HepG2 (cell line): ENCODE measurements at regions not wholly inside any gene's neighbourhood (a gene's known extent, or its start where the extent isn't known, plus 50 kb on each side); places are given as distances from the start of the nearest gene placed in this dataset.

Experiments used
- ATAC-seq: fragments of 200-7000 bp; cut with Tn5 transposase; 3 replicates; pipeline ENCODE4 v1.9.1; 2020; ENCODE audit warnings: mild to moderate bottlenecking, moderate library complexity
- BruUV-seq: library from RNA; stranded (reverse); fragments of 400-500 nt; replicated peaks from 2 replicates; lab custom pipeline; 2021; lab: Mats Ljungman, UMichigan
- CTCF ChIA-PET: fragments of 300-600 bp; formaldehyde crosslinking; extraction: SDS; loops from one replicate; lab custom pipeline; 2021; ENCODE audit warnings: low total read pairs, inconsistent platforms, low intra/inter-chr PET ratio; lab: Yijun Ruan, JAX
- POLR2A ChIA-PET: fragments of 350-600 bp; sonication (Branson Sonifier 250); formaldehyde crosslinking; loops from one replicate; lab custom pipeline; 2020; ENCODE audit warnings: antibody characterized with exemption, inconsistent platforms; lab: Yijun Ruan, JAX
- DNase-seq: peaks from one replicate; pipeline ENCODE4 v3.0.0-alpha.2; 2015; ENCODE audit warnings: low spot score
- FAIRE-seq: peaks from 3 replicates; lab custom pipeline; 2011; peaks lifted over from hg19 to GRCh38; lab: Jason Lieb, UNC
- H2AFZ ChIP-seq: one replicate; pipeline ENCODE4 v1.6.1; 2011; ENCODE audit warnings: low read length, inconsistent platforms
- H3K27ac ChIP-seq: fragments of 300-600 bp; 3 replicates; pipeline ENCODE4 v1.8.0; 2011; ENCODE audit warnings: mixed run types, mild to moderate bottlenecking, mixed read lengths, low read length, inconsistent platforms; ENCODE audit not compliant: insufficient read depth; ENCODE audit errors: extremely low read length
- H3K27me3 ChIP-seq, 2 experiments: fragments of 200-600 bp in 1 of 2; 2 replicates in 1 of 2; 3 replicates in 1 of 2; pipeline versions ENCODE4 v1.6.0 to v1.8.0; 2011; ENCODE audit warnings: low read length in 2 of 2, mild to moderate bottlenecking in 2 of 2, moderate library complexity in 2 of 2, inconsistent platforms in 1 of 2; ENCODE audit not compliant: insufficient read depth in 2 of 2, control insufficient read depth in 1 of 2
- H3K36me3 ChIP-seq, 2 experiments: fragments of 200-600 bp in 1 of 2; replicated peaks in 1 of 2; 2 replicates in 1 of 2; 3 replicates in 1 of 2; pipeline versions ENCODE4 v1.5.1 to v1.8.0; 2011; ENCODE audit warnings: low read length in 2 of 2, inconsistent platforms in 1 of 2; ENCODE audit not compliant: insufficient read depth in 2 of 2, control insufficient read depth in 1 of 2
- H3K4me1 ChIP-seq: 2 replicates; pipeline ENCODE4 v1.5.1; 2012; ENCODE audit warnings: low read length, inconsistent platforms; ENCODE audit not compliant: insufficient read depth
- H3K4me2 ChIP-seq: 2 replicates; pipeline ENCODE4 v1.6.0; 2011; ENCODE audit warnings: low read depth, low read length, inconsistent platforms
- H3K4me3 ChIP-seq, 3 experiments: fragments of 200-600 bp in 1 of 3; sonication (generic), shearing (Covaris generic) in 1 of 3; replicated peaks in 1 of 3; 2 replicates each; pipeline ENCODE4 v1.5.1; 2011 to 2016; ENCODE audit warnings: low read length in 3 of 3, inconsistent platforms in 2 of 3, low read depth in 2 of 3, mild to moderate bottlenecking in 2 of 3, control low read depth in 1 of 3, mixed read lengths in 1 of 3; ENCODE audit not compliant: insufficient read depth in 1 of 3
- H3K79me2 ChIP-seq: one replicate; pipeline ENCODE4 v1.6.1; 2011; ENCODE audit warnings: low read length, inconsistent platforms; ENCODE audit not compliant: insufficient read depth
- H3K9ac ChIP-seq: 2 replicates; pipeline ENCODE4 v1.6.0; 2011; ENCODE audit warnings: mild to moderate bottlenecking, low read depth, low read length, inconsistent platforms; ENCODE audit not compliant: insufficient read depth
- H3K9me3 ChIP-seq: 2 replicates; pipeline ENCODE4 v1.5.1; 2012; ENCODE audit warnings: mild to moderate bottlenecking, low read length
- H4K20me1 ChIP-seq: 2 replicates; pipeline ENCODE4 v1.6.0; 2011; ENCODE audit warnings: inconsistent platforms, mild to moderate bottlenecking, low read length, moderate library complexity; ENCODE audit not compliant: insufficient read depth
- GLI4 ChIP-seq: sonication (generic); formaldehyde crosslinking; IDR thresholded peaks from 2 replicates; pipeline ENCODE4 v1.5.1; 2020; ENCODE audit warnings: missing genetic modification reagents, mild to moderate bottlenecking, moderate library complexity, borderline replicate concordance
- MEIS1 ChIP-seq: sonication (generic); formaldehyde crosslinking; IDR thresholded peaks from 2 replicates; pipeline ENCODE4 v1.9.0; 2021; ENCODE audit warnings: mild to moderate bottlenecking, missing genetic modification reagents, moderate library complexity, borderline replicate concordance
- PCBP1 ChIP-seq: fragments of 200-400 bp; formaldehyde crosslinking; IDR thresholded peaks from 2 replicates; pipeline ENCODE4 v1.6.1; 2017; ENCODE audit warnings: mild to moderate bottlenecking, low read depth, low read length, borderline replicate concordance
- RARA ChIP-seq: IDR thresholded peaks from 2 replicates; pipeline ENCODE4 v1.6.1; 2016; ENCODE audit warnings: missing genetic modification reagents, missing compliant biosample characterization
- SCMH1 ChIP-seq: sonication (generic); formaldehyde crosslinking; IDR thresholded peaks from 2 replicates; pipeline ENCODE4 v1.9.0; 2021; ENCODE audit warnings: missing genetic modification reagents, mild to moderate bottlenecking, borderline replicate concordance
- SP2 ChIP-seq: sonication (generic); formaldehyde crosslinking; IDR thresholded peaks from 2 replicates; pipeline ENCODE4 v1.5.1; 2020; ENCODE audit warnings: mild to moderate bottlenecking, missing genetic modification reagents
- THYN1 ChIP-seq: sonication (generic); formaldehyde crosslinking; IDR thresholded peaks from 2 replicates; pipeline ENCODE4 v1.8.1; 2023; ENCODE audit warnings: low read depth, mild to moderate bottlenecking, moderate library complexity, missing genetic modification reagents, borderline replicate concordance
- U2AF1 ChIP-seq: fragments of 200-400 bp; formaldehyde crosslinking; optimal IDR thresholded peaks from 2 replicates; pipeline ENCODE3; 2017; ENCODE audit warnings: mild to moderate bottlenecking, low read depth, low read length
- YEATS2 ChIP-seq: sonication (generic); formaldehyde crosslinking; IDR thresholded peaks from 2 replicates; pipeline ENCODE4 v1.4.0; 2020; ENCODE audit warnings: missing genetic modification reagents, borderline replicate concordance
- ZMYM4 ChIP-seq: sonication (generic); formaldehyde crosslinking; IDR thresholded peaks from 2 replicates; pipeline ENCODE4 v1.8.1; 2023; ENCODE audit warnings: mild to moderate bottlenecking, missing genetic modification reagents
- ZNF225 ChIP-seq: sonication (generic); formaldehyde crosslinking; IDR thresholded peaks from 2 replicates; pipeline ENCODE4 v1.4.0; 2020; ENCODE audit warnings: mild to moderate bottlenecking, missing genetic modification reagents
- ZNF616 ChIP-seq: sonication (generic); formaldehyde crosslinking; IDR thresholded peaks from 2 replicates; pipeline ENCODE4 v1.5.0; 2020; ENCODE audit warnings: low read depth, mild to moderate bottlenecking, missing genetic modification reagents
- ZNF775 ChIP-seq: sonication (generic); formaldehyde crosslinking; IDR thresholded peaks from 2 replicates; pipeline ENCODE4 v1.4.0; 2020; ENCODE audit warnings: missing genetic modification reagents, mild to moderate bottlenecking, moderate library complexity, borderline replicate concordance
- WGBS: methylation state at CpG from one replicate; pipeline ENCODE4 v1.1.6; 2017; ENCODE audit warnings: low lambda C conversion rate; 5-methylcytosine and 5-hydroxymethylcytosine counted together
- in situ Hi-C: cut with HindIII; loops from 2 replicates; pipeline ENCODE4 v1.10.0; 2017; ENCODE audit warnings: low pct_unique_long_range_greater_than_20kb; ENCODE audit not compliant: extremely low pct_ligation_motif_present
- intact Hi-C: fragments of 100-400 bp; cut with micrococcal nuclease; formaldehyde crosslinking; loops from one replicate; pipeline ENCODE4 v1.10.0; 2022; ENCODE audit not compliant: unreplicated experiment
- TF ChIP-seq, protein P1 (sequence below): sonication (generic); formaldehyde crosslinking; IDR thresholded peaks from 2 replicates; pipeline ENCODE4 v1.4.0; 2020; ENCODE audit warnings: missing genetic modification reagents, borderline replicate concordance
- TF ChIP-seq, protein P2 (sequence below): sonication (generic); formaldehyde crosslinking; IDR thresholded peaks from 2 replicates; pipeline ENCODE4 v1.5.0; 2020; ENCODE audit warnings: mild to moderate bottlenecking, low read depth, missing genetic modification reagents, borderline replicate concordance
- TF ChIP-seq, protein P3 (sequence below): IDR thresholded peaks from 2 replicates; pipeline ENCODE4 v1.6.1; 2016; ENCODE audit warnings: control low read depth
- TF ChIP-seq, protein P4 (sequence below): sonication (generic); formaldehyde crosslinking; IDR thresholded peaks from 2 replicates; pipeline ENCODE4 v1.4.0; 2020; ENCODE audit warnings: mild to moderate bottlenecking, low read depth, missing genetic modification reagents

DNA sequence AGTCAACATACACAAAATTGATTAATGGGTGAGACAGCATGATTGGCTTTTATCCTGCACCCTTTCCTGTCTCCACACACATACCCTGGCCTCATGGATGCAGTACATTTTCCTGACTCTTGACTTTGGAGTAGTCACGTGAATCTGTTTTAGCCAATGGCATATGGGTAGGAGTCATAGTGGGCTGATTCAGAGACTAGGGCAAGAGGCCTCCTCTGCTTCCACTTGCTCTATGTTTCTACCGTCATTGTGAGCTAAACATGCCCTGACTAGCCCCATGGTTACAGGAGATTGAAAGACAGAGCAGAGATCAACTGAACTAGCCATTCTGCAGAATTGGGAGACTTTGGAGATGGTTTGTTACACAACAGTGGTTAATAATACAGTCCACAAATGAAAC, 850.0 kb downstream of the DHX35 start:
- FAIRE-seq (no peak), ATAC-seq (no peak), DNase-seq (no peak)
- Histone ChIP-seq H3K9me3 (peaks cover 95% of the 10 kb centered on the region), H3K79me2 (no peaks in the 10 kb centered on the region), H3K9ac (no peak overlapping the region), H3K4me2 (no peak overlapping the region), H4K20me1 (no peaks in the 10 kb centered on the region), H3K4me3 (no peak overlapping the region)
- CTCF ChIA-PET = no interaction called here
- in situ Hi-C loops = no loop called here
- intact Hi-C loops = no loop called here
- TF ChIP-seq, protein P1, sequence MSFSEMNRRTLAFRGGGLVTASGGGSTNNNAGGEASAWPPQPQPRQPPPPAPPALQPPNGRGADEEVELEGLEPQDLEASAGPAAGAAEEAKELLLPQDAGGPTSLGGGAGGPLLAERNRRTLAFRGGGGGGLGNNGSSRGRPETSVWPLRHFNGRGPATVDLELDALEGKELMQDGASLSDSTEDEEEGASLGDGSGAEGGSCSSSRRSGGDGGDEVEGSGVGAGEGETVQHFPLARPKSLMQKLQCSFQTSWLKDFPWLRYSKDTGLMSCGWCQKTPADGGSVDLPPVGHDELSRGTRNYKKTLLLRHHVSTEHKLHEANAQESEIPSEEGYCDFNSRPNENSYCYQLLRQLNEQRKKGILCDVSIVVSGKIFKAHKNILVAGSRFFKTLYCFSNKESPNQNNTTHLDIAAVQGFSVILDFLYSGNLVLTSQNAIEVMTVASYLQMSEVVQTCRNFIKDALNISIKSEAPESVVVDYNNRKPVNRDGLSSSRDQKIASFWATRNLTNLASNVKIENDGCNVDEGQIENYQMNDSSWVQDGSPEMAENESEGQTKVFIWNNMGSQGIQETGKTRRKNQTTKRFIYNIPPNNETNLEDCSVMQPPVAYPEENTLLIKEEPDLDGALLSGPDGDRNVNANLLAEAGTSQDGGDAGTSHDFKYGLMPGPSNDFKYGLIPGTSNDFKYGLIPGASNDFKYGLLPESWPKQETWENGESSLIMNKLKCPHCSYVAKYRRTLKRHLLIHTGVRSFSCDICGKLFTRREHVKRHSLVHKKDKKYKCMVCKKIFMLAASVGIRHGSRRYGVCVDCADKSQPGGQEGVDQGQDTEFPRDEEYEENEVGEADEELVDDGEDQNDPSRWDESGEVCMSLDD (CRISPR knock-in tag) = no peak
- TF ChIP-seq MEIS1 (CRISPR knock-in tag) (no peak), ZMYM4 (CRISPR knock-in tag) (no peak), PCBP1 (no peak), ZNF225 (CRISPR knock-in tag) (no peak), ZNF616 (no peak), GLI4 (CRISPR knock-in tag) (no peak), ZNF775 (CRISPR knock-in tag) (no peak), U2AF1 (no peak), RARA (CRISPR knock-in tag) (no peak), SP2 (CRISPR knock-in tag) (no peak), SCMH1 (CRISPR knock-in tag) (no peak), THYN1 (CRISPR knock-in tag) (no peak), YEATS2 (CRISPR knock-in tag) (no peak)
- TF ChIP-seq, protein P2, sequence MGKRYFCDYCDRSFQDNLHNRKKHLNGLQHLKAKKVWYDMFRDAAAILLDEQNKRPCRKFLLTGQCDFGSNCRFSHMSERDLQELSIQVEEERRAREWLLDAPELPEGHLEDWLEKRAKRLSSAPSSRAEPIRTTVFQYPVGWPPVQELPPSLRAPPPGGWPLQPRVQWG (CRISPR knock-in tag) = no peak
- TF ChIP-seq, protein P3, sequence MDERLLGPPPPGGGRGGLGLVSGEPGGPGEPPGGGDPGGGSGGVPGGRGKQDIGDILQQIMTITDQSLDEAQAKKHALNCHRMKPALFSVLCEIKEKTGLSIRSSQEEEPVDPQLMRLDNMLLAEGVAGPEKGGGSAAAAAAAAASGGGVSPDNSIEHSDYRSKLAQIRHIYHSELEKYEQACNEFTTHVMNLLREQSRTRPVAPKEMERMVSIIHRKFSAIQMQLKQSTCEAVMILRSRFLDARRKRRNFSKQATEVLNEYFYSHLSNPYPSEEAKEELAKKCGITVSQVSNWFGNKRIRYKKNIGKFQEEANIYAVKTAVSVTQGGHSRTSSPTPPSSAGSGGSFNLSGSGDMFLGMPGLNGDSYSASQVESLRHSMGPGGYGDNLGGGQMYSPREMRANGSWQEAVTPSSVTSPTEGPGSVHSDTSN = no peak
- TF ChIP-seq, protein P4, sequence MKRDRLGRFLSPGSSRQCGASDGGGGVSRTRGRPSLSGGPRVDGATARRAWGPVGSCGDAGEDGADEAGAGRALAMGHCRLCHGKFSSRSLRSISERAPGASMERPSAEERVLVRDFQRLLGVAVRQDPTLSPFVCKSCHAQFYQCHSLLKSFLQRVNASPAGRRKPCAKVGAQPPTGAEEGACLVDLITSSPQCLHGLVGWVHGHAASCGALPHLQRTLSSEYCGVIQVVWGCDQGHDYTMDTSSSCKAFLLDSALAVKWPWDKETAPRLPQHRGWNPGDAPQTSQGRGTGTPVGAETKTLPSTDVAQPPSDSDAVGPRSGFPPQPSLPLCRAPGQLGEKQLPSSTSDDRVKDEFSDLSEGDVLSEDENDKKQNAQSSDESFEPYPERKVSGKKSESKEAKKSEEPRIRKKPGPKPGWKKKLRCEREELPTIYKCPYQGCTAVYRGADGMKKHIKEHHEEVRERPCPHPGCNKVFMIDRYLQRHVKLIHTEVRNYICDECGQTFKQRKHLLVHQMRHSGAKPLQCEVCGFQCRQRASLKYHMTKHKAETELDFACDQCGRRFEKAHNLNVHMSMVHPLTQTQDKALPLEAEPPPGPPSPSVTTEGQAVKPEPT (CRISPR knock-in tag) = no peak
- TF ChIP-seq, all 625 proteins: peak for 0
- POLR2A ChIA-PET = no interaction called here
- H3K27ac ChIP-seq = no peak overlapping the region
- no peaks in the 10 kb centered on the region for H3K27me3 ChIP-seq
- 3% methylated on average over 2 of the region's 2 CpGs for WGBS
- H3K36me3 ChIP-seq = no peaks in the 10 kb centered on the region
- no TSS peak for BruUV-seq
- H3K4me1 ChIP-seq = no peaks in the 10 kb centered on the region
- no peak overlapping the region for H2AFZ ChIP-seq
